TTC549 (cell line): ENCODE measurements at regions not wholly inside any gene's neighbourhood (a gene's known extent, or its start where the extent isn't known, plus 50 kb on each side); places are given as distances from the start of the nearest gene placed in this dataset.

Experiments used
- FAIRE-seq: peaks from 2 replicates; lab custom pipeline; 2012; peaks lifted over from hg19 to GRCh38; lab: Jason Lieb, UNC

DNA sequence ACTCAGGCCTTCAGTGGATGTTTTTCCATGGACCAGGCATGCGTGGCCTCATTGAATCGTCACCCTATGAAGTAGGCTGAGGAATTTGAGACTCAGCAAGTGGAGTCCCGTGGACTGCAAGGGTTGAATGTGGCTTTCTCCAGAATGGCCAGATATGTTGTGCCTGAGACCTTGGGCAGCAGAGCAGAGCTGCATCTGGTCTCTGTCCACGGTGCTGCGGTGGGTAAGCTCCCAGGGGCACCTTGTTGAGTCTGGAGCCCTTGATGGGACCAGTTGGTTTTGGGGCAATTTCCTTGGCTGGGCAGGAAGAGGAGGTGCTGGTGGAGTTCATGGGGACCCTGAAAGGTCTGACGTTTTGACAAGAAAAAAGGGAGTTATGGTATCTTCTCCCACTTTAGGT lies 368.1 kb upstream of the EEF2KMT start:
- FAIRE-seq, result no peak

- no peak for FAIRE-seq
Measured at GRCh38 chr16:5463820-5464219, 366.2 kb upstream of the EEF2KMT start.

GRCh38 chr16:5461574-5461973 lies 364.0 kb upstream of the EEF2KMT start:
- no peak for FAIRE-seq

GRCh38 chr16:5461141-5461540 lies 363.5 kb upstream of the EEF2KMT start:
- no peak for FAIRE-seq

GRCh38 chr16:5460701-5461100 lies 363.1 kb upstream of the EEF2KMT start:
- no peak for FAIRE-seq

DNA sequence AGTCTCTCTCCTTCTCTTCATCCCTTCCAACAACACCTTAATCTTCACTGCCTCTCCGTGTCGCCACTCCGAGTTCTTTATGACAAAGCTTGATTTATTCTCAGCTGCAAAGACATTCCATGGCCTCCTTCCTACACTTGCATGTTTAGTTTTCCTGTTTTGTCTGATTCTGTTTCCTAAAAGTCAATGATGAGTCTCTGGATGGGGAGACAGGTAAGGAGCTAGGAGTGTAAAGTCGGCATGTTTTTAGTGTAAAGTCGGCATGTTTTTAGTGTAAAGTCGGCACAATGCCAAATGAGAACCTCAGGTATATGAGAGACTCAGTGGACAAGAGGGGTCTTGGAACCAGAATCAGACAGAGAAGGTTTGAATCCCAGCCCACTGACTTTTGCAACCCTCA lies 362.3 kb upstream of the EEF2KMT start:
- no peak for FAIRE-seq

DNA sequence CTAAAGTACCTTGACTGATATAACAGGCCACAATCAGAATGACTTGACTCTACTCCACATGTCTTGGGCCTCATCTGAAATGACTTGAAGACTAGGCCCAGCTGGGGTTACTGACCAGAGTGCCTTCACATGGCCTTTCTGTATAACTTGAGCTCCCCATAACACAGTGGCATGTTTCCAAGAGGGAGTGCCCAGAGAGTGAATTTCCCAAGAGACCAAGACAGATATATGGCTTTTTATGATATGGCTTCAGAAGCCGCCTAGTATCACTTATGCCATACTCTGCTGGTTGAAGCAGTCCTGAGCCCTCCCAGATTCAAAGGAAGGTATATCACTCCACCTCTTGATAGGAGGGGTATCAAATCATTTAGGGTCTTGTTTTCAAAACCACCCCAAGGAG lies 357.5 kb upstream of the EEF2KMT start:
- FAIRE-seq, result no peak

DNA sequence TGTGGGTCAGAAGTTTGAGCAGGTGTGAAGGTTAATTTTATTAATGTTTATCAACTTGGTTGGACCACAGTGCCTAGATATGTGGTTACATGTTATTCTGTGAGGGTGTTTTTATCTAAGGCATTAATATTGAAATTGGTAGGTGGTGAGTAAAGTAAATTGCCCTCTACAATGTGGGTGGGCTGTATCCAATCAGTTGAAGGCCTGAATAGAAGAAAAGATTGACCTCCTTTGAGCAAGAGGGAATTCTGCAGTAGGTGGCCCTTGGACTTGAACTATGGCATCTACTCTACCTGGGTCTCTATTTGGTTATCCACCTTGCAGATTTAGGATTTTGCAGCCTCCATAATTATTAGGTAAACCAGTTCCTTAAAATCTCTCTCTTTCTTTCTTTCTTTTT lies 356.8 kb upstream of the EEF2KMT start:
- FAIRE-seq, result no peak

DNA sequence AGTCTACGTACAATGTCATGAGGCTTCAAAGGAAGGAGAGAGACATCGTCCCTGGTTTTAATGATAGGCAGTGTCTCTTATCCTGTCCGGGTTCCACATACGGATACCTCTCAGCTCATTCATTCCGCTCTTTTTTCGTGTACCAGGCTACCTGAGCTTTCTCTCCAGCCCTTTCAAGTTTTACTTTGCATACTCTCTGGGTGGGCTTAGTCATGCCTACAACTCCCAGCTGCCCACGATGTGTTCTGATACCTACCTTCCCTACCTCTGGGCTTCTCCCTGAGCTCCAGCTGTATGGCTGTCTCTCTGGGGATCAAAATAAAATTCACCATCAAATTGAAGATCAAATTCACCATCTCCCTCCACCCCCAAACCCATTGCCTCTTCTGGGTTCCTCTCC lies 354.0 kb upstream of the EEF2KMT start:
- FAIRE-seq, result no peak

DNA sequence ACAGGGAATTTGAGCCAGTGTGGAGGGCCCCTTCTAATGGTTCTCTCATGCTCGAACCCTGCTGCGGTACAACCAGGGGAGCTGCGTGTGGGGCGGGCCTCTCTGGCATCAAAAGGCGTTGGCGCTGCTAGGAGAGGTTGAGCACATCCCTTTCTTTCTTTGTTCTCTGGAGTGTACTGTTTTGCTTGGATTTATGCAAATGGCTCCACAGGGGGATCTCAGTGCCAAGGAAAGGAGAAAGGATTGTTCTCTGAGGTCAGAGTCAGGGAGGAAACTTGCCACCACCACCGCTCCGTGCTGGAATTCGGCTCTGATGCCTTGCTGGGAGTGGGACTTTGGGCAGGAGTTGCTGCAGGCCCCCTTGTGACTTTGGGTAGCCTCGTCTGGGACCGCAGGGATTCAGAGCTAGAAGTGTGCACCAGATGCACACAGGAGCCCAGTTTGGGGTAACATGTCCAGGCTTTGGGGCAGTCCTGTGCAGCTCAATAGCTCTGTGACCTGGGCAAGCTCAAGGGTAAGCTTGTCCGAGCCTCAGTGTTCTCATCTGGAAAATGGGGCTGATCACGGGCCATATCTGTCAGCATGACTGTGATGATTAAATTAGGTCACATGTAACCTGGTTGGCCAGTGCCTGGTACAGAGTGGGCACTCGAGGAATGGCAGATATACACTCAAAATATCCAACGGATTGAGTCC lies 353.0 kb upstream of the EEF2KMT start:
- no peak for FAIRE-seq

DNA sequence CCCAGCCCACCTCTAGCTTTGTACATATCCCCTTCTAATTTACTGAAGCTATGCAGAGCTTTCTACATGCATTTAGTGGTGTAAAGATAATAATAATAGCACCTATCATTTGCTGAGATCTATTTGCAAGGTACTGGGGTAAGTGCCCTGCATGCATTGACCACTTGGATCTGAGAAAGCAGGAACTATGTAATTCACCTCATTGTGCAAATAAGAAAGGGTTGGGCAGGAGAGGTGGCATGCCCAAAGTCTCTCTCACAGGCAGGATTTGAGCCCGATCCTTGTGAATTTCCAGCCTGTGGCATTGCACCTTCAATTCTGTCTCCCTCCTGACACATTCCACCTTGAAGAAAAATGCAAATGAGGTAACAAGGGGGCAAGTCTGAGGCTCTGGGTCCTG lies 352.3 kb upstream of the EEF2KMT start:
- FAIRE-seq, result no peak

GRCh38 chr16:5448798-5449197 lies 351.2 kb upstream of the EEF2KMT start:
- FAIRE-seq, result no peak

DNA sequence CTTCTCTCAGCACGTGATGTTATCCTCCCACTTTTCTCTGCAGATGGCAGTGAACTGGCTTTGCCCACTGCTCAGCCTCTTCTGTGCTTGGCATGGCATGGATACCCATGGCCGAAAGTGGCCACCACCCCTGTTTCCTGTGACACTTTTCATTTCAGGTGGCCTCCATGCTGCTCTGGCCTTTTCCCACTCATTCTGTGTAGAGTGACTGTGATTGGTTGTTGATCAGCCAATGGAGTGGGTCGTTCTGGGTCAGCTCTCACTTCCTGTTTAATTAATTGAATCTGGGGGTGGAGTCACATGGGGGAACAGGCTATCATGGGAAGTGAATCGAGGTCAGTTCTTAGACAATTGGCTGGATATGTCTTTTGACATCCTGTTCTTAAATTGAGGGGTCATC lies 350.1 kb upstream of the EEF2KMT start:
- FAIRE-seq, result no peak

GRCh38 chr16:5446623-5447240 lies 349.1 kb upstream of the EEF2KMT start:
- no peak for FAIRE-seq

DNA sequence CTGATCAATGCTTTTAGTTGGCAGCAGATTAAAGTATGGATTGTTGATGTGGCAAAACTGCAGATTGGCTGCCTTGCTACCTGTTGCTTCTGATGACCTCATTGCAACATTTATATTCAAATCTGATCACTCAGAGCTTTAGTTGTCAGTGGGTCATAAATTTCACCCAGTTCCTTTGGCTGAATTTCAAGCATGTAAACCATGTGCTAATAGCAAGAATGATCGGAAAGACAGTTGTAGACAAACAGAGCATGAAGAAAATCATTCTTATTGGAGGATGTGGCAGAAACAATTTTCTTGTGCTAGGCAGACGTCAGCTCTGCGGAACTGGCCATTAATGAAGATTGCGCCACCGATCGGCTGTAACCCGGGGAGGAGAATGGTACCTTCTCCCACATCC lies 346.6 kb upstream of the EEF2KMT start:
- FAIRE-seq, result no peak

DNA sequence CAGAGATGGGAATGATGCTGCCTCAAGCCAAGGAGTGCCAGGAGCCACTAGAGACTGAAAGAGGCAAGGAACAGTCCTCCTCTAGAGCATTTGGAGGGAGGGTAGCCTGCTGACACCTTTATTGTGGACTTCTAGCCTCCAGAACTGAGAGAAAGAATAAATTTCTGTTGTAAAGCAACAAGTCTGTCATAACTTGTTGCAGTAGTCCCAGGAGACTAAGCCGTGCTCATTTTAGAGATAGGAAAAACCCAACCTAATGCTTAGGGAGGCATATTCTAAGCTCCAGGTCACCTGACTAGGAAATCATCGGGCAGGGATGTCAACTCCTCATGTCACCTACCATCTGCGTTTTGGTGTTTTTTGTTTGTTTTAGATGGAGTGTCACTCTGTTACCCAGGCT lies 345.4 kb upstream of the EEF2KMT start:
- no peak for FAIRE-seq

GRCh38 chr16:5442054-5442453 lies 344.5 kb upstream of the EEF2KMT start:
- FAIRE-seq, result no peak

GRCh38 chr16:5438591-5438990 lies 341.0 kb upstream of the EEF2KMT start:
- no peak for FAIRE-seq

DNA sequence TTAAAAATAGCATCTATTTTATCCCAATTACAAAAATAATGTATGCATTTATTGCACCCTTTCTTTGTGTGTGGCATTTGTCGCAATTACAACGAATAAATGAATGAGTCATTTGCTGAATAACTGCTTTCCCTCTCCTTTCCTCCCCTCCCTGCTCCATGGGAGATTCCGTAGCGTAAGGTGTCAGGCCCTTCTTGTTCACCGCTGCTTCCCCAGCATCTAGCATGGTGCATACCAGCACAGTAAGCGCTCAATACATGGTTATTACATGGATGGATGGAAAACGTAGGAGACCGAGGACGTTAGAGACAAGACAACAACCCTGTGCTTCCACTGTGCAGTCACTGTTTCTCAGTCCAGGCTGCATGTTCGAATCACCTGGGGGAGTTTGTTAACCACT lies 336.0 kb upstream of the EEF2KMT start:
- FAIRE-seq, result no peak

- FAIRE-seq, result no peak
Measured at GRCh38 chr16:5432166-5432565, 334.6 kb upstream of the EEF2KMT start.

- no peak for FAIRE-seq
Measured at GRCh38 chr16:5430598-5430997, 333.0 kb upstream of the EEF2KMT start.

DNA sequence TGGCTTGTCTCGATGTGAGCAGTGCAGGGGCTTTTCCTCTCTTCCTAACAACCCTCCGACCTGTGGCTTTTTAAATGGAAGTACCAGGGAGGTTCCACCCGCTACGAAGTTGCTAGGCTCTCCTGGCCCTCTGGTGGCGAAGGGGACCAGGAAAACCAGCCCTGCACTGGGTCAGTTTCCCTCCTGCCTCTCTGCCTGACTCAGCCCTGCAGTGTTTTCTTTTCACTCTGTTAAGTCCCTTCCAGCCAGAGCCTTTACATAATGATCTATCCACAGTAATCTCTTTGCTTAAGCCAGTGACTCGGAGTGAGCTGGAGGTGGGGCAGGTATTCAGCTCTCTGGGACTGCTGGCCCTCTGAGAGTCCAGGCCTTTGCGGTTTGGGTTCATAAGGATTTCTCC lies 331.3 kb upstream of the EEF2KMT start:
- no peak for FAIRE-seq

GRCh38 chr16:5427571-5427970 lies 330.0 kb upstream of the EEF2KMT start:
- no peak for FAIRE-seq
